ENCODE measurements at regions not wholly inside any gene's neighbourhood (a gene's known extent, or its start where the extent isn't known, plus 50 kb on each side); places are given as distances from the start of the nearest gene placed in this dataset.

DNA sequence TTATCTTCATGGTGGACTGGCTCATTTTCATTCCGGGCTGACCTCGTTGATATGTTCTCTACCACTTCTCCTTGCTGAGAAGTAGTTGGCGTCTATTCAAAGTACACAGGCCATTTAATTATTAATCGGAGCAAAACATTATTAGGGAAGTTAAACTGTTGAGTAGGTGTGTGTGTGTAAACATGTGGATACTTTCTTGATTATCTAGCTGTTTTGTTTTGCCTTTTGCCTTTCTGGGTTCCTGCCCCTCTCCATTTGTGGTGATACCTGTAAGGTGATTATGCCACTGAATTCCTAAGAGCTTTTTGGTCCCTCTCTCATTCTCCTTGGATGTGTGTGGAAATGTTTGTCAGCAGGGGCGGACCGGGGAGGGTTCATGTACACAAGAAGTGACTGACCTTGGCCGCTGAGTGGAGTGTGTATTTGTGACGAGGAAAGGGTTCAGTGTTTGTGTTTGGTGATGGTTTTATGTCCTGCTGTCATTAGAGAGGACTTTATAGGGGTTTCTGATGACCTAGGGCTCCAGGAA, 56.6 kb upstream of the PPP2R5A start:
- 80% methylated on average over 8 of the region's 8 CpGs for WGBS (ENCODE audit: low lambda C conversion rate)
- H3K4me3 ChIP-seq (ENCODE audit: low read depth in 2 of 2, low read length in 1 of 2): no peak overlapping the region
- H4K20me1 ChIP-seq (ENCODE audit: insufficient read depth): no peaks in the 10 kb centered on the region
- no peaks in the 10 kb centered on the region for H3K9me2 ChIP-seq
- CTCF ChIA-PET: interaction anchor here (1.0 kb wide), 1 partner anchor 63 kb away, joined by 4 read pairs; no protein-coding TSS in a partner anchor
- no peaks in the 10 kb centered on the region for H3F3A ChIP-seq (replicated peaks; ENCODE audit: insufficient read depth)
- POLR2A ChIA-PET: no interaction called here
- H3K36me3 ChIP-seq (replicated peaks in 1 of 2; ENCODE audit: control insufficient read depth in 1 of 2, insufficient read depth in 2 of 2, low read length in 1 of 2): no peaks in the 10 kb centered on the region
- no peaks in the 10 kb centered on the region for H3K79me2 ChIP-seq (ENCODE audit: insufficient read depth)
- H3K4me1 ChIP-seq (ENCODE audit: control insufficient read depth in 1 of 2, insufficient read depth in 2 of 2, low read depth in 1 of 2, low read length in 1 of 2): peaks cover 0 to 3% of the 10 kb centered on the region in 2 experiments; a peak in 1 of 4 replicates
- no peak for DNase-seq
- TF ChIP-seq FOSL2 (IDR thresholded peaks at IDR 0.05; ENCODE audit: borderline replicate concordance, low read depth) (no peak), MXI1 (IDR thresholded peaks at IDR 0.05; ENCODE audit: low read depth, low read length) (no peak), GABPA (IDR thresholded peaks at IDR 0.05; ENCODE audit: low read depth) (no peak), EP300 (IDR thresholded peaks at IDR 0.05; ENCODE audit: borderline replicate concordance in 1 of 2, low read depth in 1 of 2, low read length in 1 of 2) (no peak), RFX5 (IDR thresholded peaks at IDR 0.05; ENCODE audit: low read length) (no peak), TAF1 (IDR thresholded peaks at IDR 0.05; ENCODE audit: borderline replicate concordance, low read depth, low read length) (no peak), RXRA (IDR thresholded peaks at IDR 0.05; ENCODE audit: borderline replicate concordance, low read depth) (no peak), SIN3A (IDR thresholded peaks at IDR 0.05; ENCODE audit: borderline replicate concordance, low read depth, low read length) (no peak), YY1 (IDR thresholded peaks at IDR 0.05; ENCODE audit: low read depth) (no peak), NFIC (IDR thresholded peaks at IDR 0.05; ENCODE audit: borderline replicate concordance) (no peak), TEAD4 (IDR thresholded peaks at IDR 0.05; ENCODE audit: borderline replicate concordance, insufficient read depth) (no peak)
- TF ChIP-seq, protein P1, sequence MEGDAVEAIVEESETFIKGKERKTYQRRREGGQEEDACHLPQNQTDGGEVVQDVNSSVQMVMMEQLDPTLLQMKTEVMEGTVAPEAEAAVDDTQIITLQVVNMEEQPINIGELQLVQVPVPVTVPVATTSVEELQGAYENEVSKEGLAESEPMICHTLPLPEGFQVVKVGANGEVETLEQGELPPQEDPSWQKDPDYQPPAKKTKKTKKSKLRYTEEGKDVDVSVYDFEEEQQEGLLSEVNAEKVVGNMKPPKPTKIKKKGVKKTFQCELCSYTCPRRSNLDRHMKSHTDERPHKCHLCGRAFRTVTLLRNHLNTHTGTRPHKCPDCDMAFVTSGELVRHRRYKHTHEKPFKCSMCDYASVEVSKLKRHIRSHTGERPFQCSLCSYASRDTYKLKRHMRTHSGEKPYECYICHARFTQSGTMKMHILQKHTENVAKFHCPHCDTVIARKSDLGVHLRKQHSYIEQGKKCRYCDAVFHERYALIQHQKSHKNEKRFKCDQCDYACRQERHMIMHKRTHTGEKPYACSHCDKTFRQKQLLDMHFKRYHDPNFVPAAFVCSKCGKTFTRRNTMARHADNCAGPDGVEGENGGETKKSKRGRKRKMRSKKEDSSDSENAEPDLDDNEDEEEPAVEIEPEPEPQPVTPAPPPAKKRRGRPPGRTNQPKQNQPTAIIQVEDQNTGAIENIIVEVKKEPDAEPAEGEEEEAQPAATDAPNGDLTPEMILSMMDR (IDR thresholded peaks at IDR 0.05): no peak
- TF ChIP-seq, protein P2, sequence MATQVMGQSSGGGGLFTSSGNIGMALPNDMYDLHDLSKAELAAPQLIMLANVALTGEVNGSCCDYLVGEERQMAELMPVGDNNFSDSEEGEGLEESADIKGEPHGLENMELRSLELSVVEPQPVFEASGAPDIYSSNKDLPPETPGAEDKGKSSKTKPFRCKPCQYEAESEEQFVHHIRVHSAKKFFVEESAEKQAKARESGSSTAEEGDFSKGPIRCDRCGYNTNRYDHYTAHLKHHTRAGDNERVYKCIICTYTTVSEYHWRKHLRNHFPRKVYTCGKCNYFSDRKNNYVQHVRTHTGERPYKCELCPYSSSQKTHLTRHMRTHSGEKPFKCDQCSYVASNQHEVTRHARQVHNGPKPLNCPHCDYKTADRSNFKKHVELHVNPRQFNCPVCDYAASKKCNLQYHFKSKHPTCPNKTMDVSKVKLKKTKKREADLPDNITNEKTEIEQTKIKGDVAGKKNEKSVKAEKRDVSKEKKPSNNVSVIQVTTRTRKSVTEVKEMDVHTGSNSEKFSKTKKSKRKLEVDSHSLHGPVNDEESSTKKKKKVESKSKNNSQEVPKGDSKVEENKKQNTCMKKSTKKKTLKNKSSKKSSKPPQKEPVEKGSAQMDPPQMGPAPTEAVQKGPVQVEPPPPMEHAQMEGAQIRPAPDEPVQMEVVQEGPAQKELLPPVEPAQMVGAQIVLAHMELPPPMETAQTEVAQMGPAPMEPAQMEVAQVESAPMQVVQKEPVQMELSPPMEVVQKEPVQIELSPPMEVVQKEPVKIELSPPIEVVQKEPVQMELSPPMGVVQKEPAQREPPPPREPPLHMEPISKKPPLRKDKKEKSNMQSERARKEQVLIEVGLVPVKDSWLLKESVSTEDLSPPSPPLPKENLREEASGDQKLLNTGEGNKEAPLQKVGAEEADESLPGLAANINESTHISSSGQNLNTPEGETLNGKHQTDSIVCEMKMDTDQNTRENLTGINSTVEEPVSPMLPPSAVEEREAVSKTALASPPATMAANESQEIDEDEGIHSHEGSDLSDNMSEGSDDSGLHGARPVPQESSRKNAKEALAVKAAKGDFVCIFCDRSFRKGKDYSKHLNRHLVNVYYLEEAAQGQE (IDR thresholded peaks at IDR 0.05; ENCODE audit: low read depth, low read length): no peak
- TF ChIP-seq, protein P3, sequence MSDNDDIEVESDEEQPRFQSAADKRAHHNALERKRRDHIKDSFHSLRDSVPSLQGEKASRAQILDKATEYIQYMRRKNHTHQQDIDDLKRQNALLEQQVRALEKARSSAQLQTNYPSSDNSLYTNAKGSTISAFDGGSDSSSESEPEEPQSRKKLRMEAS (IDR thresholded peaks at IDR 0.05; ENCODE audit: low read depth): no peak
- no peak overlapping the region for H3K4me2 ChIP-seq
- H3K9ac ChIP-seq: no peak overlapping the region
- H3K27me3 ChIP-seq (ENCODE audit: insufficient read depth): no peaks in the 10 kb centered on the region
- H3K9me3 ChIP-seq: no peaks in the 10 kb centered on the region
- no peak overlapping the region for H3K27ac ChIP-seq (ENCODE audit: low read depth in 2 of 2, low read length in 1 of 2)
- H2AFZ ChIP-seq (ENCODE audit: low read depth): no peak overlapping the region

Data from SK-N-SH (cell line).